Ectodermal cell (in vitro differentiated cells): ENCODE measurements at regions not wholly inside any gene's neighbourhood (a gene's known extent, or its start where the extent isn't known, plus 50 kb on each side); places are given as distances from the start of the nearest gene placed in this dataset.

Experiments
- H3K27ac ChIP-seq: 2 replicates; pipeline ENCODE4 v1.7.0; 2013; ENCODE audit warnings: mild to moderate bottlenecking, low read depth, low read length; ENCODE audit not compliant: insufficient read depth, poor library complexity, severe bottlenecking
- H3K27me3 ChIP-seq: 2 replicates; pipeline ENCODE4 v1.7.0; 2013; ENCODE audit warnings: mild to moderate bottlenecking, low read length; ENCODE audit not compliant: insufficient read depth, control insufficient read depth, poor library complexity, severe bottlenecking
- H3K36me3 ChIP-seq: one replicate; pipeline ENCODE4 v1.7.0; 2013; ENCODE audit warnings: low read length; ENCODE audit not compliant: control insufficient read depth, insufficient read depth
- H3K4me1 ChIP-seq: one replicate; pipeline ENCODE4 v1.7.0; 2013; ENCODE audit warnings: low read length; ENCODE audit not compliant: control insufficient read depth, insufficient read depth
- H3K4me3 ChIP-seq: 2 replicates; pipeline ENCODE4 v1.7.0; 2013; ENCODE audit warnings: low read depth, low read length, control low read depth; ENCODE audit not compliant: insufficient read depth
- H3K9me3 ChIP-seq: 2 replicates; pipeline ENCODE4 v1.7.0; 2013; ENCODE audit warnings: mild to moderate bottlenecking, low read length, moderate library complexity; ENCODE audit not compliant: control insufficient read depth
- WGBS, 2 experiments: methylation state at CpG; one replicate each; pipeline ENCODE4 v1.1.7; 2013; ENCODE audit warnings: missing lambda C conversion rate in 2 of 2; 5-methylcytosine and 5-hydroxymethylcytosine counted together

DNA sequence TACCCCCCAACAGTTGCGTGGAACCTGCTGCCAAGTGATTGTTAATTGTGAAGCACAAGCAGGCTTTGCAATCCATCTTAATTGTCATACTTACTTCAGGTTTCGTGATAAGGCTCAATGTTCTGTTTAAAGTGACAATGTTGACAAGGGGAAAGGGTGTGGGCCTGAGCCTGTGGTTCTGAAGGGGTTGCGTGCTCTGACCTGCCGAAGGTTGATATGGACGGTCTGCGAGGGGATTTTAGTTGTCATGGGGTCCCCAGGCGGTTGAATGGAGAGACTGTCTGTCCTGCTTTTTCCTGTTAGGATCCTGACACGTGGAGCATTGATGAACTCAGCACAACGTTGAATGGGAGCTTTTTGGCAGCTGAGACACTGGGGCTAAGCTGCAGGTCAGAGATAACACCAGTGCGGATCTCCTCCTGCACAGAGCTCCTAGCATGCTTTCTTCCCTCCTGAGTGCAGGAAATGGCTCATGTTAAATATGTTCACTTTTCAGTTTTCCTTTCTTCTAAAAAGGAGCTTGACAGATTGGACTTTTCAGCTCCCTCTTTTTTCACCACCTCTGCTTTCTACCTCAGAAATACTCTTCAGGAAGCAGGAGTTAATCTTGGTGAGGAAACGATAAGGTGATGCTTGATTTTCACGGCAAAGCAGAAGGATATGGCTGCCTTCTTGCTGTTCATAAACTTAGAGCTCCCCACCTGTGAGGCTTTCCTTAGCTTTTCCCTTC is 62.9 kb upstream of the ZEB2 start:
- Histone ChIP-seq H3K36me3 (no peaks in the 10 kb centered on the region), H3K27ac (no peak overlapping the region), H3K27me3 (no peaks in the 10 kb centered on the region), H3K4me1 (peaks cover 6% of the 10 kb centered on the region), H3K4me3 (no peak overlapping the region), H3K9me3 (no peaks in the 10 kb centered on the region)
- 79 to 84% methylated on average over 12 of the region's 12 CpGs for WGBS, 2 experiments

- H3K4me3 ChIP-seq, result no peak overlapping the region
- WGBS, 2 experiments, result 57 to 68% methylated on average over 4 of the region's 4 CpGs
- H3K27ac ChIP-seq, result no peak overlapping the region
- H3K36me3 ChIP-seq, result no peaks in the 10 kb centered on the region
- no peaks in the 10 kb centered on the region for H3K9me3 ChIP-seq
- H3K27me3 ChIP-seq, result no peaks in the 10 kb centered on the region
- peaks cover 6% of the 10 kb centered on the region for H3K4me1 ChIP-seq
These were observed 60.7 kb upstream of the ZEB2 start for GRCh38 chr2:144580521-144581161.

DNA sequence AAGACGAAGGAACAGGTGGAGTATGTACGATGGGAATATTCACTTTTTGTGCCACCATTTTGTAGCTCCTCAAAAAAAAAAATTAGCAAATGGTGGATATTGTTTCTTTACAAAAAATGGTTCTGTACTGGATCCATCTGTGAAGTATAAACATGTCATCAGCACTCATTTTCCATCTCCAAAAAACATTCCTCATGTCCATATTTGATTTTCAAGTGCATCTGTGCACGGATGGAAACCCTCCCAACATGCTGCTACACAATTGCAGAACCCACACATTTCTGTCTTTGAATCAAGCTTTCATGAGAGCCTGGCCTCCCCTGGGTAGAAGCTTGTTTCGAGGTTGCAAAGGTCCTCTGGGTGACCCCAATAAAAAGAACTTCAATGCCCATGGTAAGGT is 59.6 kb upstream of the ZEB2 start:
- no peaks in the 10 kb centered on the region for H3K9me3 ChIP-seq
- no peaks in the 10 kb centered on the region for H3K27me3 ChIP-seq
- no peak overlapping the region for H3K4me3 ChIP-seq
- H3K4me1 ChIP-seq, result peaks cover 6% of the 10 kb centered on the region
- 87 to 93% methylated on average over 4 of the region's 4 CpGs for WGBS, 2 experiments
- no peak overlapping the region for H3K27ac ChIP-seq
- no peaks in the 10 kb centered on the region for H3K36me3 ChIP-seq

DNA sequence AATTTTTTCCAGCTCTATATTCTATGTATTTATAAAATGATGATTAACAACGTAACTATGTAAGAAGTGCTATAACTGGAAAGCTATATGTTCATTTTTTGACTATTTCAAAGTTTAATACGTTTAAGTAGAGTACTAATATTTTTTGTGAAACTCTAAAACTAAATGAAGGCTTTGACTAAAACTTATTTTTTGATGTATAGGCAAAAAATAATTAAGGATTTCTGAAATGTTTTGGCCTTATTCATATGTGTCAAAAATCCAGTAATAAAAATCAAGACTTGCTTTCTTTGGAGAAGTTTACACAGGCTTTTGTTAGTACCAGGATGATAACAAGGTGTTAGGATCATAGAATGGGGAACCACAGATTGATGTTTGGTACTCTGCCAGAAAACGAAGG is 58.2 kb upstream of the ZEB2 start:
- H3K27ac ChIP-seq, result no peak overlapping the region
- H3K4me3 ChIP-seq, result no peak overlapping the region
- WGBS, 2 experiments, result 92 to 100% methylated on average over 3 of the region's 3 CpGs
- H3K36me3 ChIP-seq, result no peaks in the 10 kb centered on the region
- no peaks in the 10 kb centered on the region for H3K9me3 ChIP-seq
- peaks cover 6% of the 10 kb centered on the region for H3K4me1 ChIP-seq
- no peaks in the 10 kb centered on the region for H3K27me3 ChIP-seq

DNA sequence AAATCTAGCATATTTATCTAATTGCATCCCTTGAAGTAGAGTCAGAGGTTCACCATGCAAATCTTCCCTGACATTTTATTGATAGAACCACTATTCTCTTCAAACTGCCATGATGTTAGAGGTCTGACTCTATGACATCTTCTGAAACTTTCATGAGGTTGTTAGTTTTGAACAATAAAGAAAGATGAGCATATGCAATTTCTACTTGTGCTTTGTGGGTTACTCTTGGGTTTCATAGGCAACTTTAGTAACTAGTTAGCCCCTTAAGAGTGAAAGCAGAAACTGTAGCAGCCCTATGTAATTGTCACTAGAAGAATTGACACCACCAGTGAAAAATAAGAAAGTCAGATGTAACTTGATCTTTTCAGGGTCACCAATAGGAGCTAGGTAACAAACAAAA is 53.1 kb upstream of the ZEB2 start:
- H3K27ac ChIP-seq, result no peak overlapping the region
- H3K4me1 ChIP-seq, result peaks cover 7% of the 10 kb centered on the region
- H3K27me3 ChIP-seq, result no peaks in the 10 kb centered on the region
- peaks cover 2% of the 10 kb centered on the region for H3K9me3 ChIP-seq
- no peak overlapping the region for H3K4me3 ChIP-seq
- H3K36me3 ChIP-seq, result no peaks in the 10 kb centered on the region

- Histone ChIP-seq H3K36me3 (no peaks in the 10 kb centered on the region), H3K27ac (no peak overlapping the region), H3K9me3 (peaks cover 2% of the 10 kb centered on the region), H3K27me3 (no peaks in the 10 kb centered on the region), H3K4me1 (peaks cover 16% of the 10 kb centered on the region), H3K4me3 (no peak overlapping the region)
- WGBS, 2 experiments, result 100% methylated on average over 1 of the region's 1 CpG
These were observed 51.9 kb upstream of the ZEB2 start for GRCh38 chr2:144571770-144572169.

- no peak overlapping the region for H3K27ac ChIP-seq
- 91 to 100% methylated on average over 3 of the region's 3 CpGs for WGBS, 2 experiments
- H3K36me3 ChIP-seq, result no peaks in the 10 kb centered on the region
- H3K4me1 ChIP-seq, result peaks cover 16% of the 10 kb centered on the region
- no peak overlapping the region for H3K4me3 ChIP-seq
- H3K27me3 ChIP-seq, result no peaks in the 10 kb centered on the region
- peaks cover 2% of the 10 kb centered on the region for H3K9me3 ChIP-seq
These were observed 50.6 kb upstream of the ZEB2 start for GRCh38 chr2:144570566-144570965.
